GM12892 (cell line): ENCODE measurements at regions not wholly inside any gene's neighbourhood (a gene's known extent, or its start where the extent isn't known, plus 50 kb on each side); places are given as distances from the start of the nearest gene placed in this dataset.

ENCODE experiments used
- POLR2A ChIP-seq: IDR thresholded peaks from 2 replicates; pipeline ENCODE4 v1.6.1; 2011; ENCODE audit warnings: low read depth, low read length, control low read depth
- POLR2AphosphoS5 ChIP-seq: IDR thresholded peaks from 2 replicates; pipeline ENCODE4 v1.6.1; 2011; ENCODE audit warnings: low read depth, low read length, control low read depth
- TAF1 ChIP-seq: IDR thresholded peaks from 2 replicates; pipeline ENCODE4 v1.6.1; 2011; ENCODE audit warnings: low read depth, mild to moderate bottlenecking, control low read depth, low read length, borderline replicate concordance

- TF ChIP-seq POLR2A (no peak), POLR2AphosphoS5 (no peak), TAF1 (no peak)
These were observed 52.4 kb upstream of the ITGB1 start for GRCh38 chr10:33010132-33011037.
